Spleen (tissue), 11 donors: ENCODE measurements at regions not wholly inside any gene's neighbourhood (a gene's known extent, or its start where the extent isn't known, plus 50 kb on each side); places are given as distances from the start of the nearest gene placed in this dataset.

Experiments
- DNase-seq: peaks from one replicate; pipeline ENCODE4 v3.0.0-alpha.2; 2020
- H3K27ac ChIP-seq, 8 donors: fragments of 200-600 bp; sonication (generic) in 7 of 8; 1 replicate in 4 of 8; 2 replicates in 4 of 8; pipeline versions ENCODE4 v1.5.0 to v1.8.0; 2016 to 2021; ENCODE audit warnings: inconsistent platforms in 4 of 8, mild to moderate bottlenecking in 4 of 8, moderate library complexity in 1 of 8
- H3K27me3 ChIP-seq, 7 donors: fragments of 200-600 bp; sonication (generic) in 6 of 7; replicated peaks in 1 of 7; 1 replicate in 4 of 7; 2 replicates in 3 of 7; pipeline versions ENCODE4 v1.5.0 to v1.8.0; 2016 to 2021; ENCODE audit warnings: inconsistent platforms in 3 of 7, mild to moderate bottlenecking in 1 of 7
- H3K36me3 ChIP-seq, 6 donors: fragments of 200-600 bp; sonication (generic) in 5 of 6; 1 replicate in 4 of 6; 2 replicates in 2 of 6; pipeline versions ENCODE4 v1.5.0 to v1.8.0; 2016 to 2021; ENCODE audit warnings: inconsistent platforms in 2 of 6
- H3K4me1 ChIP-seq, 6 donors: fragments of 200-600 bp; sonication (generic) in 5 of 6; 1 replicate in 3 of 6; 2 replicates in 3 of 6; pipeline versions ENCODE4 v1.5.0 to v1.8.0; 2016 to 2021; ENCODE audit warnings: inconsistent platforms in 3 of 6
- H3K4me3 ChIP-seq, 8 donors: fragments of 200-600 bp; sonication (generic) in 7 of 8; 1 replicate in 4 of 8; 2 replicates in 4 of 8; pipeline versions ENCODE4 v1.5.0 to v1.8.0; 2016 to 2021; ENCODE audit warnings: inconsistent platforms in 4 of 8, mild to moderate bottlenecking in 4 of 8, moderate library complexity in 2 of 8
- H3K9me3 ChIP-seq, 8 donors: fragments of 200-600 bp; sonication (generic) in 7 of 8; 1 replicate in 4 of 8; 2 replicates in 4 of 8; pipeline versions ENCODE4 v1.5.0 to v1.8.0; 2016 to 2021; ENCODE audit warnings: inconsistent platforms in 4 of 8
- POLR2A ChIP-seq, 3 donors: fragments of 450-650 bp; IDR thresholded peaks; one replicate each; pipeline ENCODE4 v1.5.1; 2017; ENCODE audit warnings: antibody characterized with exemption in 3 of 3, mild to moderate bottlenecking in 1 of 3
- POLR2AphosphoS5 ChIP-seq, 3 donors: sonication (generic); formaldehyde crosslinking; IDR thresholded peaks; one replicate each; pipeline ENCODE4 v1.5.1; 2017; ENCODE audit warnings: antibody characterized with exemption in 3 of 3
- WGBS, 5 donors: extraction: QIAGEN DNeasy Blood & Tissue Kit in 3 of 5; methylation state at CpG; one replicate each; pipeline versions ENCODE4 v1.1.5 to v1.1.7; 2013 to 2018; 5-methylcytosine and 5-hydroxymethylcytosine counted together
- intact Hi-C: fragments of 100-400 bp; cut with DNase I; formaldehyde crosslinking; loops from one replicate; pipeline ENCODE4 v1.15.0; 2023; ENCODE audit warnings: low total_unique reads
- TF ChIP-seq, protein P1 (sequence below), 11 experiments: fragments of 200-600 bp in 7 of 11; fragments of 450-650 bp in 4 of 11; sonication (generic) in 4 of 11; IDR thresholded peaks in 8 of 11; conservative IDR thresholded peaks in 3 of 11; 1 replicate in 7 of 11; 2 replicates in 4 of 11; pipeline versions ENCODE4 v1.4.0 to v1.8.0; 2016 to 2021; ENCODE audit warnings: antibody characterized with exemption in 11 of 11, inconsistent platforms in 4 of 11, mild to moderate bottlenecking in 1 of 11
- donor health status: healthy with polysubstance abuse.
- donor health status: DM: no; HTN: no; CAD: no; lungs with moderate emphysema.
- donor health status: DM: no; HTN: no; CAD: no.
- donor health status: Bipolar disorder and iron deficiency.
- donor health status: healthy.
- donor health status: DM: no; HTN: no; CAD: no.
- donor health status: DM: yes; HTN: yes; CAD: no.

DNA sequence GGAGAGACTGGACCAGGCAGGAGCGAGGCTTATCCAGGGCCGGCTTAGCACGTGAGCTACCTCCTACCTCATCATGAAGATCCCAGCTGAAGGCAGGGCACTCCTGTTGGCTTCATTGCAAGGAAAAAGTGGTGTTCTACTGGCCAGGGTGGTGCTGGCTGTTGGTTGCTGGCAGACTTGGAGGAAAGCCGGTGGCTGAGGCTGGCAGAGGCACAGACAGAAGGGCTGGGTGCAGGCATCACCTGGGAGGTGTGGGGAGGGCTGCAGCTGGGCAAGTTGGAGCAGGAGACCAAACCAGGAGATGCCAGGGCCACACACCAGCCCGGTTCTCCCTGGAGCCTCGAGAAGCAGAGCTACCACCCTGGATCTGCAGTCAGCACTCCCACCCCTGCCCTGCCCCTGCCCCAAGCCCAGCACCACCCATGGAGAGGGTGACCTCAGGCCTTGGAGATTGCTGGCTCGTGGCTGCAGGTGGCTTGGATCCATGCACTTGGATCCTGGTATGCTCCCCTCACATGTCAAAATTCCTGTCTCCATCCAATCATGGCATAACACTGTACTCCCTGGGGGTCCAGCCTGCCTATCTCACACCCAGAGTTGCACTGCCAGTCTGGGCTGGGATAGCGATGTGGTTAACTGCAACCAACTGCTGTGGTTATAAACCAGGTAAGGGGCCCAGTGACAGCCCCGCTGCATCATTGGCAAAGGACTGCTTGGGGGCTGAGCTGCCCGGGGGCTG is 49.7 kb downstream of the GLI2 start:
- 85 to 88% (median 87%) methylated on average over 7 to 10 of the region's 10 CpGs for WGBS, 5 donors
- H3K27me3 ChIP-seq = peaks cover 0 to 19% (median 0%) of the 10 kb centered on the region in 7 donors
- TF ChIP-seq, protein P1, sequence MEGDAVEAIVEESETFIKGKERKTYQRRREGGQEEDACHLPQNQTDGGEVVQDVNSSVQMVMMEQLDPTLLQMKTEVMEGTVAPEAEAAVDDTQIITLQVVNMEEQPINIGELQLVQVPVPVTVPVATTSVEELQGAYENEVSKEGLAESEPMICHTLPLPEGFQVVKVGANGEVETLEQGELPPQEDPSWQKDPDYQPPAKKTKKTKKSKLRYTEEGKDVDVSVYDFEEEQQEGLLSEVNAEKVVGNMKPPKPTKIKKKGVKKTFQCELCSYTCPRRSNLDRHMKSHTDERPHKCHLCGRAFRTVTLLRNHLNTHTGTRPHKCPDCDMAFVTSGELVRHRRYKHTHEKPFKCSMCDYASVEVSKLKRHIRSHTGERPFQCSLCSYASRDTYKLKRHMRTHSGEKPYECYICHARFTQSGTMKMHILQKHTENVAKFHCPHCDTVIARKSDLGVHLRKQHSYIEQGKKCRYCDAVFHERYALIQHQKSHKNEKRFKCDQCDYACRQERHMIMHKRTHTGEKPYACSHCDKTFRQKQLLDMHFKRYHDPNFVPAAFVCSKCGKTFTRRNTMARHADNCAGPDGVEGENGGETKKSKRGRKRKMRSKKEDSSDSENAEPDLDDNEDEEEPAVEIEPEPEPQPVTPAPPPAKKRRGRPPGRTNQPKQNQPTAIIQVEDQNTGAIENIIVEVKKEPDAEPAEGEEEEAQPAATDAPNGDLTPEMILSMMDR (IDR thresholded peaks at IDR 0.05 in 8 of 11, conservative IDR thresholded peaks at IDR 0.05 in 3 of 11) = no peak
- TF ChIP-seq POLR2A (IDR thresholded peaks at IDR 0.05) (no peak), POLR2AphosphoS5 (IDR thresholded peaks at IDR 0.05) (no peak)
- H3K36me3 ChIP-seq = no peaks in the 10 kb centered on the region
- peaks cover 0 to 16% (median 5%) of the 10 kb centered on the region in 6 donors for H3K4me1 ChIP-seq
- intact Hi-C loops = no loop called here
- no peak for DNase-seq
- no peaks in the 10 kb centered on the region for H3K9me3 ChIP-seq
- H3K4me3 ChIP-seq = no peak overlapping the region
- H3K27ac ChIP-seq = no peak overlapping the region

DNA sequence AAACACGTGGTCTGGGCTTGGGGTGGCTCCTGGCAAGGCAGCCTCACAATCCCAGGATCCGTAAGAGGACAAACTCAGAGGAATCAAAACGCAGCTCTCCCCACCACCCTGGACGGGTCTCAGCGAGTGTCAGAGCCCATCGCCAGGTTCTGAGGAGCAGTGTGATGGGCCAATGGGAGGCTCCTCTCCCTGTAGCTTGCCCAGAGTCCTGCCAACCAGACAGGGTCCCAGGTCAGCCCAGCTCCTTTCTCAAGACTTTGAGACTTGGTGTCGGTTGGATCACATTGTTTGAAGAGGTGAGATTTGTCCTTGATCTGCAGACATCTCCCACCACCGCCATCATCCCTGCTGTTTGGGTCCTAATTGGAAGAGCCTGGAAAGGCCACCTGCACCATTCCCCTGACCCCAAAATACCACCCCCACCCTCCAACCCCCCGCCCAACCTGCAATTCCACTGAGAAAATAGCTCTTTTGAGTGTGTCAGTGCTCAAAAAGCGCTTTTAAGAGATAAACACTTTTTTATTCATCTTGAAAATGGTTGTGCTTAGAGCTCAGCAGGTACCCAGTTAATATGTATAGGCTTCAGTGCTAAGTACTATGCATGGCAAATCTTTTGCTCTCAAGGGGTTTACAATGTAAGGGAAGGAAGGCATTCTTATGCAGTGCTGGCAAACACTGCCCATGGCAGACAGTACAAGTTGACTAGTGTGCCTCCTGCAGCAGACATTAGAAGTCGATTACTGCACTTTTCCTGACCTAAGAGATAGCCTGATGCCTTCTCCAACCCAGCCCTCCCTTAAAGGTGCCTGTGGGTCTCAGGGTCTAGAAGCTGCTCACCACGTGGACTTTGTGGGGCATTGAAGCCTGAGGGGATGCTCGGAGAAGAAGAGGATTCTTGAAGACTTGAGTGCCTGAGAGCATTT is 50.6 kb downstream of the GLI2 start:
- H3K27me3 ChIP-seq = peaks cover 0 to 19% (median 0%) of the 10 kb centered on the region in 7 donors
- H3K36me3 ChIP-seq = no peaks in the 10 kb centered on the region
- H3K4me1 ChIP-seq = peaks cover 0 to 12% (median 5%) of the 10 kb centered on the region in 6 donors
- no peak for TF ChIP-seq POLR2A (IDR thresholded peaks at IDR 0.05)
- TF ChIP-seq POLR2AphosphoS5 (IDR thresholded peaks at IDR 0.05) = no peak
- TF ChIP-seq, protein P1 (IDR thresholded peaks at IDR 0.05 in 8 of 11, conservative IDR thresholded peaks at IDR 0.05 in 3 of 11) = no peak
- no peak overlapping the region for H3K27ac ChIP-seq
- H3K4me3 ChIP-seq = no peak overlapping the region
- intact Hi-C loops = no loop called here
- WGBS, 5 donors = 84 to 93% (median 85%) methylated on average over 12 to 13 of the region's 13 CpGs
- no peaks in the 10 kb centered on the region for H3K9me3 ChIP-seq
- DNase-seq = no peak

DNA sequence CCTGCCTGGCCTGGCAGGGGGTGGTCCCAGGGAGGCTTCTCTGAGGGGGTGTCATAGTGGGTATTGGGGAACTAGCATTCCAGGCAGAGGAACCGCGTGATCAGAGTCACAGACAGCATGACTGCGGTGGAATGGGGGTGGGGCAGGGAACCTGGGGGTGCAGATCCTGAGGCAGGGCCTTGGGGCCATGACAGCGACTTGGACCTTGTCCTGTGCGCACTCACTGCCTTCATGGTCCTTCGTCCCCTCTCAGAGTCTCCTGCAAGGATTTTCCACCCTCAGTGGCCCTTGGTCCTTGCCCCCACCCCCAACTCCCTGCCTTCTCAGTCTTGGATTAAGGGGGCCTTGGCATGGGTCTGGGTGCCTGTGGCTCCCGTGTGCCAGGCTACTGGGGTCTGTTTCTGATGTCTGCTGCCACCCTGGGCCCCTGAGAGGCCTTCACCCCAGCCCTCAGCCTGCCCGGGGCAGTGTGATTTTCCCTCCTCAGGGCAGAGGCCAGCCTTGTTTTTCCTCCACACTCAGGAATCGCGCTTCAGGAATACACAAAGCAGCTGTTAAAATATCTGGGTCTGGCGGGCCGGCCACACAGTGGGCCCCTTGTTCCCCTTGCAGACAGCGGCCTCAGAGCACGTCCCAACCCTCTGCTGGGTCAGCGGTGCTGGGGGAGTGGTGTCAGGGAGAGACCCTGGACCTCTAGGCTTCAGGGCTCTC is 51.6 kb downstream of the GLI2 start:
- no peak for DNase-seq
- Histone ChIP-seq H3K27me3 (peaks cover 0 to 19% (median 0%) of the 10 kb centered on the region in 7 donors), H3K4me1 (peaks cover 0 to 12% (median 5%) of the 10 kb centered on the region in 6 donors), H3K27ac (no peak overlapping the region), H3K9me3 (no peaks in the 10 kb centered on the region), H3K4me3 (no peak overlapping the region), H3K36me3 (no peaks in the 10 kb centered on the region)
- TF ChIP-seq POLR2AphosphoS5 (IDR thresholded peaks at IDR 0.05) = no peak
- TF ChIP-seq, protein P1 (IDR thresholded peaks at IDR 0.05 in 8 of 11, conservative IDR thresholded peaks at IDR 0.05 in 3 of 11) = no peak
- TF ChIP-seq POLR2A (IDR thresholded peaks at IDR 0.05) = no peak
- WGBS, 5 donors = 80 to 90% (median 82%) methylated on average over 14 to 15 of the region's 15 CpGs
- intact Hi-C loops = no loop called here
